Activated CD4-positive, alpha-beta T cell treated with anti-CD3 and anti-CD28 coated beads, Interleukin-10, Interleukin-2, amounts not matched to agents 100 ng/mL and 50 ng/mL, durations not matched to agents 16 hours and 8 hours (primary cell): ENCODE measurements at regions not wholly inside any gene's neighbourhood (a gene's known extent, or its start where the extent isn't known, plus 50 kb on each side); places are given as distances from the start of the nearest gene placed in this dataset.
"Not testable (repeated sequence)": the region's sequence is repeated elsewhere in the genome, so short reads cannot be mapped to it uniquely, and the experiment has no call there.

ENCODE experiments used
- DNase-seq: peaks from one replicate; pipeline ENCODE4 v3.0.0-alpha.2; 2020

DNA sequence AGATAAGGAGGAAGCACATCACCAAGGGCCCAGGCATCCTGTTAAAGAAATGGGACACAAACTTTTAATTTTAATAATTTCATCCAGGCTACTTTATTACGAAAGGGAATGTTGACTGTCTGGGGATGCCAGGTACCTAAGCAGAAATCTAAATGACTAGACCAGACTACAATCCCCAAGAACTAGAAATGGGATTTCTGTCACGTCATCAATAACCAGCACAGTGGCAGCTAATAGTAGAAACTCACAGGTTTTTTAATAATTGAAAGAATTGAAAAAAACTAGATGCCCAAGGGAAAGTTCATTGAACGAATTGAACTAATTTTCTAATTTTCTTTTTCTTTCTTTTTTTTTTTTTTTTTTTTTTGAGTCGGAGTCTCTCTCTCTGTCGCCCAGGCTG, 789.3 kb downstream of the IGSF11 start:
- DNase-seq: no peak

- not testable (repeated sequence) for DNase-seq
These were observed 775.8 kb downstream of the IGSF11 start for GRCh38 chr3:118258850-118259249.

- DNase-seq: no peak
These were observed 771.7 kb downstream of the IGSF11 start for GRCh38 chr3:118262800-118263402.

DNA sequence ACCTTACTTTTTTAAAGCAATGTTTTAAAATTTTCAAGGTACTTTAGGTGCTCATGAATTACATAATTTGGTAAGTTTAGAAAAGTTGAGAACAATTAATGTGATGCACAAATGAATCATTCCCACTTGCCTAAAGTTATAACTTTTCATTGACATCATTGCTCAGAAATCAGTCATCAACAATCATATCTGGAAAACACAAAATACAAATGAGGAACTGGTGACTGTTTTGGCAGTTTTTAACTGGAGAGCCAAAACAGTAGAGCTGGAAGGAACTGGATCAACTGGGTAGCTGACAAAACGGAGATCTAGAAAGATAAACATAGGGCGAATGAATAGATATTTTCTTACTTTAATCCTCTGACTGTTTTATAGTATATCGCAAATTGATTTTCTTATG, 767.1 kb downstream of the IGSF11 start:
- no peak for DNase-seq

DNA sequence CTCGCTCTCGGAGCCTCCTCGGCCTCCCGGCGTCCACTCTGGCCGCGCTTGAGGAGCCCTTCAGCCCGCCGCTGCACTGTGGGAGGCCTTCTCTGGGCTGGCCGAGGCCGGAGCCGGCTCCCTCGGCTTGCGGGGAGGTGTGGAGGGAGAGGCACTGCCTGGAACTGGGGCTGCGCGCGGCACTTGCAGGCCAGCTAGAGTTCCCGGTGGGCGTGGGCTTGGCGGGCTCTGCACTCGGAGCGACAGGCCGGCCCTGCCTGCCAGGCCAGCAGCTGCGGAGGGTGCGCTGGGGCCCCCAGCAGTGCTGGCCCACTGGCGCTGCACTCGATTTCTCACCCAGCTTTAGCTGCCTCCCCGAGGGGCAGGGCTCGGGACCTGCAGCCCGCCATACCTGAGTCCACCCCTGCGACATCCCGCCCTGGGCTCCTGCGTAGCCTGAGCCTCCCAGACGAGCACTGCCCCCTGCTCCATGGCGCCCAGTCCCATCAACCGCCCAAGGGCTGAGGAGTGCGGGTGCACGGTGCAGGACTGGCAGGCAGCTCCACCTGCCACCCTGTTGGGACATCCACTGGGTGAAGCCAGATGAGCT, 765.0 kb downstream of the IGSF11 start:
- no peak for DNase-seq

DNA sequence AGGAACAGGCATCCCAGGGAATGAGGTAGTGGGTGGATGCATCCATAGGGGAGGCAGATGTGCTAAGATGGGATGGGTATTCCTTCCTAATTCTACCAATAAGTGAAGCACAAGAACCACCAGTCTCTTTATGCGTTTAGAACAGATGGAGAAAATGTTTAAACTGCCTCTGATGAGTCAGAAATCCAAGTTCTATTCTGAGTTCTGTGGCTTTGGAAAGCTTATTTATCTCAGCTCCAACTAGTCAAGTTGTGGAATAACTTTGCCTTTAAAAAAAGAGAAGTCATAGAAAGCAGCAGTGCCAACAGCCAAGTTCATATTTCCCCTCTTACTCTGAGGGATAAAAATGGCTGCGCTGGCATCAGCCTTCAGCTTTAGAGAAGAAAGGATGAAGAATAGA, 761.7 kb downstream of the IGSF11 start:
- no peak for DNase-seq

DNA sequence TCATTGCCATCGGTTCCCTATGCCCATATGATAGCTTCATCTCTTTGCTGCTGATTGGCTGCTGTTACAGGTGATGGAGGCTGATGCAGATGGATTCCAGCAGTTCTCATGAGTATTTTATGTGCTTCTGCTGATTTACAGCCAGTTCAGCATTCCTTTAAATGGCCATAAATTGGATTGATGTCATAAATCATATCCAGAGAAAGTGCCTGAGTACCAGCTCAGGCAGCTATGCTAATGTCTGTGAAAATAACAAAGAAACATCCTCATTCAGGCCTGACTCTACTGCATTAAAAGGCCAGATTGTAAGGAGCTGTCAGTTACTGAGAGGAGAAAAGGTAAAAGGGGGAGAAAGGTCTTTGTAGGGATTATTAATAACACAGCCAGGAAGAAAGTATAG, 756.8 kb downstream of the IGSF11 start:
- DNase-seq: no peak

GRCh38 chr3:118292841-118293240, 741.8 kb downstream of the IGSF11 start:
- no peak for DNase-seq

GRCh38 chr3:118298133-118298532, 736.5 kb downstream of the IGSF11 start:
- no peak for DNase-seq

GRCh38 chr3:118304557-118304956, 730.1 kb downstream of the IGSF11 start:
- DNase-seq: no peak

DNA sequence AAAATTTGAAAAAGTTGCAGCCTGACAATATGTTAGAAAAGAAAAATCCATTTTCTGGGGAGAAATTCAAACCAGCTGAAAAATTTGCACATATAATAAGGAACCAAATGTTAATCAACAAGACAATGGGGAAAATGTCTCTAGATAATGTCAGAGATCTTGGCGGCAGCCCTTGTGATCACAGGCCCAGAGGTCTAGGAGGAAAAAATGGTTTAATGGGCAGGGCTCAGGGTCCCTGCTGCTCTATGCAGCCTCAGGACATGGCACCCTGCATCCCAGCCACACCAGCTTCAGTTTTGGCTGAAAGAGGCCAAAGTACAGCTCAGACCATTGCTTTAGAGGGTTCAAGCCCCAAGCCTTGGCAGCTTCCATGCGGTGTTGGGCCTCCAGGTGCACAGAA, 701.9 kb downstream of the IGSF11 start:
- no peak for DNase-seq

DNA sequence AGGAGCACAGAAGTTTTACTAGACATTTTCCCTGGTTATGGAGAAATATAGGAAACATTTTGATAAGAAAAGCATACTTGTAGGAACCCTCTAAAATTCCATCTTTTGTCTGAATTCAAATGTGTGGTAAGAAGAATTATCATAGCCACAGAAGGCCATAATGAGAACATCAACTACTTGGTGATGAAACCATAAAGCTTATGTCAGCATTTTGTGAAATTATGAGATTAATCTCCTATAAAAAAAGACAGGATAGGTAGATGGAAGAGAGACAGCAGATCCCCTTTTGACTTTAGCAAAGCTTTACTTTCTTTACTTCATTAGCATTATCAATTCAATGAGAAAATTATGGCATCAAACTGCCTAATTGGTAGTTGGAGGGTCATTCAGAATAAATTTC, 697.0 kb downstream of the IGSF11 start:
- no peak for DNase-seq

GRCh38 chr3:118347396-118348168, 687.1 kb downstream of the IGSF11 start:
- DNase-seq: no peak

DNA sequence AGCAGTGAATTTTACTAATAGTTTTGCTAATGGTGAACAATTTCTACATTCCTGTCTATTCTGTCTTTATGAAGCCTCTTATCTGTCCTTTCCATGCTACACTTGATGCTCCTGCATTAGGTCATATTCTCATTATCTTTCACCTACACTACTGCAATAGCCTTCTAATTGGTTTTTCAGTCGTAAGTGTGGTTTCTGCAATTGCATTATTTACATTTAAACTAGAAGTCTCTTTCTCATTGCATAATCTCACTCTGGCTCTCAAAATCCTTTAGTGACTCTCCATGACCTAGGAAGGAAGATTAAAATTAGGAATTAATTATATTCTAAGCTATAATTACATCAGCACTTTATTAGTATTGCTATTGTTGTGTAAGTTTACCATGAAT, 686.5 kb downstream of the IGSF11 start:
- no peak for DNase-seq

DNA sequence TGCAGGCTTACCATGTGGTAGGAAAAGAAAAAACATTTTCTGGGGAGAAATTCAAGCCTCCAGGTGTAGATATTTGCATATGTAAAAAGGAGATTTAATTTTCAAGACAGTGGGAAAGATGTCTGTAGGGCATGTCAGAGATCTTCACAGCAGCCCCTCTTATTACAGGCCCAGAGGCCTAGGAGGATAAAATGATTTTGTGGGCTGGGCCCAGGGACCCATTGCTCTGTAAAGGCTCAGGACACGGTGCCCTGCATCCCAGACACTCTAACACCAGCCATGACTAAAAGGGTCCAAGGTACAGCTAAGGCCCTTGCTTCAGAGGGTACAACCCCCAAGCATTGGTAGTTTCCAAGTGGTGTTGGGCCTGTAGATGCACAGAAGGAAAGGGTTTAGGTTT, 680.1 kb downstream of the IGSF11 start:
- no peak for DNase-seq

DNA sequence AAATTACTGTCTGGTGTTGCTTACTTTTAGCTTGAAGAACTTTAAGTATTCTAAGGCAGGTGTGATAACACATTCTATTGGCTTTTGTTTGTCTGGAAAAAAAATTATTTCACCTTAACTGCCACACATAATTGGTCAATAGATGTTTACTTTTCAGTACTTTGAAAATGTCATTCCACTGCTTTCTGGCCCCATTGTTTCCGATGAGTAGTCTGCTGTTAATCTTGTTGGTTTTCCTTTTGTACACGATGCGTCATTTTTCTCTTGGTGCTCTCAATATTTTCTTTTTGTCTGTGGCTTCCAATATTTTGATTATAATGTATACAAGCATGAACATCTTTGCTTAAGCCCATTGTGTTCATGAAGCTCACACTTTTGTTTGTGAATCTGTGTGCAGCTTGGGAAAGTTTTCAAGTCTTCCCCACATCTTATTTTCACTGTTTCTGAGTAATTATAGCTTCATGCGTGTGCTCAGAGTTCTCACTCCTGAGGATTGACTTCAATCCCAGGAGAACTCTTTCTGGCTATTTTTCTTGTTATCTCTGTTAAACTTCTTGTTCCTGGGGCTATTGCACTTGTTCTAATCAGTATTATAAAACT, 664.7 kb downstream of the IGSF11 start:
- no peak for DNase-seq

DNA sequence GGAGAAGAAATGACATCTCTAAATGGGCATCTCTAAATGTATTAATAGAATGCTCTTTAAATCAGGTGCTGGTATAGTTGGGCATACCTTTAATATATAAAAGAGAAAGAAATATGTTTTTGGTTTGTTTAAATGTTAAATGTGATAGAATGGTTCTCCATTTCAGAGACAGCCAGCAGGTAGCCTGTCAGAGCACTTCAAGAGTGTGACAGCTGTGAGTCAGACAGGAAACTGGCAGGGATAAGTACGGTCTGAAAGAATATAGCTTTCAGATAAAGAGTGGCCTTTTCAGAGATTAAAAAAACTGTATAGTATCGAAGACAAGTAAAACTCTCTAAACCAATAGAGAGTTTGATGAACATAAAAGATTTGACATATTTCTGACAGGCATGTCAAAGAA, 654.1 kb downstream of the IGSF11 start:
- no peak for DNase-seq

GRCh38 chr3:118396491-118396890, 638.2 kb downstream of the IGSF11 start:
- DNase-seq: no peak

GRCh38 chr3:118400086-118400485, 634.6 kb downstream of the IGSF11 start:
- DNase-seq: no peak

DNA sequence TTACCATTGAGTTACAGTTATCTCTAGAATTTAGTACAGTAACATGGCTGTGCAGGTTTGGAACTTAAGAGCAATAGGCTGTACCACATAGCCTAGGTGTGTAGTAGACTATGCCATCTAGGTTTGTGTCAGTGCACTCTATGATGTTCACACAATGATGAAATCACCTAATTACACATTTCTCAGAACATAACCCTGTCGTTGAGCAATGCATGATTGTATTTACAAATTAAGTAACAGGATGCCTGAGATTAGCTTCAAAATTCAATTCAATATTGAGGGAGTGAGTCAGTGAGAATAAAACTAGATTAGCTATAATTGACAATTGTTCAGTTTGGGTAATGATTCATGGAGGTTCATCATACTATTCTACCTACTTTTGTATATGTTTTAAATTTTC, 633.8 kb downstream of the IGSF11 start:
- no peak for DNase-seq

DNA sequence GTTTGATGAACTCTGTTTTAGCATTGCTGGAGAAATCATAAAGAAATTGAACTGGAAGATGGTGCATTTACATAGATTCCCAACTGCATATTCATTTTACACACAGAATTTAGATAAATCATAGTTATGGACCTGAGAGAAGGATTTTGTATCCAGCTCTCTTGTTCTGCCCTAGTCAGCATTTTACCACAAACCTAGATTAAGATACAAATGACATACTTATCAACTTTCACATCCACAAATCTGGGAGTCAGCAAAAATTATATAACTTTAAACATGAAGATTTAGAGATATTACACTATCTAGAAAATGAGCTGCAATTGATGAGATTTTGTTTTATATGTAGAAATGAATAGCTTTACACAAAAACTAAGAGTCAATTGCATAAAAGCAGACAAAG, 632.8 kb downstream of the IGSF11 start:
- no peak for DNase-seq

- DNase-seq: no peak
These were observed 631.7 kb downstream of the IGSF11 start for GRCh38 chr3:118402971-118403370.

DNA sequence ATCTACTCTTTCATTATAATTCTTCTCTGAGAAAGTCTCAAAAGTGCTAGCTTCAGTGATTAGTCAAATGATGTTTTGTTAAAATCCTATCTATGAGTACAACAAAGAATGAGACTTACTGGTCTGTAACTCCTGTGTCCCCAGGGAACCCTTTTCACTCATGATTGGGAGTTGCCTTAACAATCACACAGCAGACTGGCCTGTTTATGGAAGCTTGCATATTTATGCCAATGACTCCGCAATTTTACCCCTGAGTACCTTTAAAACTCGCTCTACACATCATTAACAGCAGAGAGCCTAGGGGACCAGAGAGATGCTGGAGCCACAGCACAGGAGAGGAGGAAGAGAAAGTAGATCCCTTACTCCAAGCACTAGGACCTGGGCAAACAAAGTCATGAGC, 628.1 kb downstream of the IGSF11 start:
- DNase-seq: no peak

DNA sequence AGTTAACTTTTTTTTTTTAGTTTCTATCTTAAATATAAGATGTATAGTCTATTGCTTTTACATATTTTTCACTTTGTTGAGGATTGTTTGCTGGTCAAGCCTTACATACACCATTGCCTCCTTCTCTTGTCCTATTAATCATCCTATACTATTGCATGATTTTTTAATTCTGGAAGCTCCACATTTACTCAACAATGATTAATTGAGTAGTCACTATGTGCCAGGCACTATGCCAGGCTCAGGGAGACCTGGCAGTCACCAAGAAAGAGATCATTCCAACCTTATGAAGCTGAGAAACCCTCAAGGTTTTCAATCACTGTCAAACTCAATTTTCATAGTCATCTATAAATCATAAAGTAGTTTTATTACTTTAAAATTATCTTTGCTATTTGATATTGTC, 626.2 kb downstream of the IGSF11 start:
- no peak for DNase-seq
